ENCODE measurements at regions not wholly inside any gene's neighbourhood (a gene's known extent, or its start where the extent isn't known, plus 50 kb on each side); places are given as distances from the start of the nearest gene placed in this dataset.

- no peak for TF ChIP-seq CTCF (IDR thresholded peaks at IDR 0.05)
- ATAC-seq (ENCODE audit: low FRiP score): no peak
- DNase-seq (ENCODE audit: low spot score): no peak
Measured at GRCh38 chr9:93810028-93810971, 144.9 kb downstream of the BARX1 start.

GRCh38 chr9:93809204-93809940 is 145.8 kb downstream of the BARX1 start:
- no peak for DNase-seq (ENCODE audit: low spot score)
- TF ChIP-seq CTCF (IDR thresholded peaks at IDR 0.05): no peak
- no peak for ATAC-seq (ENCODE audit: low FRiP score)

GRCh38 chr9:93808115-93809029 is 146.8 kb downstream of the BARX1 start:
- DNase-seq (ENCODE audit: low spot score) (no peak), ATAC-seq (ENCODE audit: low FRiP score) (no peak)
- no peak for TF ChIP-seq CTCF (IDR thresholded peaks at IDR 0.05)

GRCh38 chr9:93807166-93808074 is 147.7 kb downstream of the BARX1 start:
- no peak for TF ChIP-seq CTCF (IDR thresholded peaks at IDR 0.05)
- ATAC-seq (ENCODE audit: low FRiP score) (no peak), DNase-seq (ENCODE audit: low spot score) (no peak)

- ATAC-seq (ENCODE audit: low FRiP score) (no peak), DNase-seq (ENCODE audit: low spot score) (no peak)
- no peak for TF ChIP-seq CTCF (IDR thresholded peaks at IDR 0.05)
Measured at GRCh38 chr9:93801581-93802284, 153.4 kb downstream of the BARX1 start.

Measured in omental fat pad (tissue), 3 donors.